Liver (tissue), 3 donors: ENCODE measurements at regions not wholly inside any gene's neighbourhood (a gene's known extent, or its start where the extent isn't known, plus 50 kb on each side); places are given as distances from the start of the nearest gene placed in this dataset.

Experiments used
- ATF3 ChIP-seq: IDR thresholded peaks from 2 replicates; pipeline ENCODE4 v1.6.1; 2016; ENCODE audit warnings: antibody characterized with exemption
- GABPA ChIP-seq, 2 donors: IDR thresholded peaks in 1 of 2; conservative IDR thresholded peaks in 1 of 2; 2 replicates each; pipeline ENCODE4 v1.6.1; 2016; ENCODE audit warnings: antibody characterized with exemption in 2 of 2, mild to moderate bottlenecking in 1 of 2, moderate library complexity in 1 of 2
- YY1 ChIP-seq: IDR thresholded peaks from 2 replicates; pipeline ENCODE4 v1.6.1; 2016; ENCODE audit warnings: antibody characterized with exemption, mild to moderate bottlenecking
- TF ChIP-seq, protein P1 (sequence below): fragments of 150-350 bp; IDR thresholded peaks from 2 replicates; pipeline ENCODE4 v1.5.1; 2017; ENCODE audit warnings: improper control_type of control experiment, low read depth, low read length; ENCODE audit not compliant: missing input control
- TF ChIP-seq, protein P2 (sequence below): IDR thresholded peaks from 2 replicates; pipeline ENCODE4 v1.6.1; 2016; ENCODE audit warnings: antibody characterized with exemption
- TF ChIP-seq, protein P3 (sequence below): IDR thresholded peaks from 2 replicates; pipeline ENCODE4 v1.6.1; 2016; ENCODE audit warnings: antibody characterized with exemption, mild to moderate bottlenecking
- TF ChIP-seq, protein P4 (sequence below): IDR thresholded peaks from 2 replicates; pipeline ENCODE4 v1.6.1; 2016; ENCODE audit warnings: antibody characterized with exemption
- donor health status: healthy.
- donor health status: healthy.

GRCh38 chr6:839201-839600 lies 146.3 kb upstream of the EXOC2 start:
- TF ChIP-seq, protein P1, sequence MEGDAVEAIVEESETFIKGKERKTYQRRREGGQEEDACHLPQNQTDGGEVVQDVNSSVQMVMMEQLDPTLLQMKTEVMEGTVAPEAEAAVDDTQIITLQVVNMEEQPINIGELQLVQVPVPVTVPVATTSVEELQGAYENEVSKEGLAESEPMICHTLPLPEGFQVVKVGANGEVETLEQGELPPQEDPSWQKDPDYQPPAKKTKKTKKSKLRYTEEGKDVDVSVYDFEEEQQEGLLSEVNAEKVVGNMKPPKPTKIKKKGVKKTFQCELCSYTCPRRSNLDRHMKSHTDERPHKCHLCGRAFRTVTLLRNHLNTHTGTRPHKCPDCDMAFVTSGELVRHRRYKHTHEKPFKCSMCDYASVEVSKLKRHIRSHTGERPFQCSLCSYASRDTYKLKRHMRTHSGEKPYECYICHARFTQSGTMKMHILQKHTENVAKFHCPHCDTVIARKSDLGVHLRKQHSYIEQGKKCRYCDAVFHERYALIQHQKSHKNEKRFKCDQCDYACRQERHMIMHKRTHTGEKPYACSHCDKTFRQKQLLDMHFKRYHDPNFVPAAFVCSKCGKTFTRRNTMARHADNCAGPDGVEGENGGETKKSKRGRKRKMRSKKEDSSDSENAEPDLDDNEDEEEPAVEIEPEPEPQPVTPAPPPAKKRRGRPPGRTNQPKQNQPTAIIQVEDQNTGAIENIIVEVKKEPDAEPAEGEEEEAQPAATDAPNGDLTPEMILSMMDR: no peak
- TF ChIP-seq ATF3: no peak
- TF ChIP-seq YY1: no peak
- TF ChIP-seq, protein P2, sequence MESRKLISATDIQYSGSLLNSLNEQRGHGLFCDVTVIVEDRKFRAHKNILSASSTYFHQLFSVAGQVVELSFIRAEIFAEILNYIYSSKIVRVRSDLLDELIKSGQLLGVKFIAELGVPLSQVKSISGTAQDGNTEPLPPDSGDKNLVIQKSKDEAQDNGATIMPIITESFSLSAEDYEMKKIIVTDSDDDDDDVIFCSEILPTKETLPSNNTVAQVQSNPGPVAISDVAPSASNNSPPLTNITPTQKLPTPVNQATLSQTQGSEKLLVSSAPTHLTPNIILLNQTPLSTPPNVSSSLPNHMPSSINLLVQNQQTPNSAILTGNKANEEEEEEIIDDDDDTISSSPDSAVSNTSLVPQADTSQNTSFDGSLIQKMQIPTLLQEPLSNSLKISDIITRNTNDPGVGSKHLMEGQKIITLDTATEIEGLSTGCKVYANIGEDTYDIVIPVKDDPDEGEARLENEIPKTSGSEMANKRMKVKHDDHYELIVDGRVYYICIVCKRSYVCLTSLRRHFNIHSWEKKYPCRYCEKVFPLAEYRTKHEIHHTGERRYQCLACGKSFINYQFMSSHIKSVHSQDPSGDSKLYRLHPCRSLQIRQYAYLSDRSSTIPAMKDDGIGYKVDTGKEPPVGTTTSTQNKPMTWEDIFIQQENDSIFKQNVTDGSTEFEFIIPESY: no peak
- TF ChIP-seq, protein P3, sequence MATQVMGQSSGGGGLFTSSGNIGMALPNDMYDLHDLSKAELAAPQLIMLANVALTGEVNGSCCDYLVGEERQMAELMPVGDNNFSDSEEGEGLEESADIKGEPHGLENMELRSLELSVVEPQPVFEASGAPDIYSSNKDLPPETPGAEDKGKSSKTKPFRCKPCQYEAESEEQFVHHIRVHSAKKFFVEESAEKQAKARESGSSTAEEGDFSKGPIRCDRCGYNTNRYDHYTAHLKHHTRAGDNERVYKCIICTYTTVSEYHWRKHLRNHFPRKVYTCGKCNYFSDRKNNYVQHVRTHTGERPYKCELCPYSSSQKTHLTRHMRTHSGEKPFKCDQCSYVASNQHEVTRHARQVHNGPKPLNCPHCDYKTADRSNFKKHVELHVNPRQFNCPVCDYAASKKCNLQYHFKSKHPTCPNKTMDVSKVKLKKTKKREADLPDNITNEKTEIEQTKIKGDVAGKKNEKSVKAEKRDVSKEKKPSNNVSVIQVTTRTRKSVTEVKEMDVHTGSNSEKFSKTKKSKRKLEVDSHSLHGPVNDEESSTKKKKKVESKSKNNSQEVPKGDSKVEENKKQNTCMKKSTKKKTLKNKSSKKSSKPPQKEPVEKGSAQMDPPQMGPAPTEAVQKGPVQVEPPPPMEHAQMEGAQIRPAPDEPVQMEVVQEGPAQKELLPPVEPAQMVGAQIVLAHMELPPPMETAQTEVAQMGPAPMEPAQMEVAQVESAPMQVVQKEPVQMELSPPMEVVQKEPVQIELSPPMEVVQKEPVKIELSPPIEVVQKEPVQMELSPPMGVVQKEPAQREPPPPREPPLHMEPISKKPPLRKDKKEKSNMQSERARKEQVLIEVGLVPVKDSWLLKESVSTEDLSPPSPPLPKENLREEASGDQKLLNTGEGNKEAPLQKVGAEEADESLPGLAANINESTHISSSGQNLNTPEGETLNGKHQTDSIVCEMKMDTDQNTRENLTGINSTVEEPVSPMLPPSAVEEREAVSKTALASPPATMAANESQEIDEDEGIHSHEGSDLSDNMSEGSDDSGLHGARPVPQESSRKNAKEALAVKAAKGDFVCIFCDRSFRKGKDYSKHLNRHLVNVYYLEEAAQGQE: no peak
- no peak for TF ChIP-seq GABPA (IDR thresholded peaks at IDR 0.05 in 1 of 2, conservative IDR thresholded peaks at IDR 0.05 in 1 of 2)
- TF ChIP-seq, protein P4, sequence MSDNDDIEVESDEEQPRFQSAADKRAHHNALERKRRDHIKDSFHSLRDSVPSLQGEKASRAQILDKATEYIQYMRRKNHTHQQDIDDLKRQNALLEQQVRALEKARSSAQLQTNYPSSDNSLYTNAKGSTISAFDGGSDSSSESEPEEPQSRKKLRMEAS: no peak
